B cell (primary cell): ENCODE measurements at regions not wholly inside any gene's neighbourhood (a gene's known extent, or its start where the extent isn't known, plus 50 kb on each side); places are given as distances from the start of the nearest gene placed in this dataset.

Experiments
- EZH2 ChIP-seq: IDR thresholded peaks from 2 replicates; pipeline ENCODE4 v1.6.1; 2012; ENCODE audit warnings: borderline replicate concordance, low read depth, mild to moderate bottlenecking, moderate library complexity, low read length; ENCODE audit not compliant: insufficient read depth, poor library complexity, severe bottlenecking
- TF ChIP-seq, protein P1 (sequence below): fragments of 200-600 bp; IDR thresholded peaks from one replicate; pipeline ENCODE4 v1.8.0; 2022; ENCODE audit warnings: antibody characterized with exemption, mild to moderate bottlenecking

DNA sequence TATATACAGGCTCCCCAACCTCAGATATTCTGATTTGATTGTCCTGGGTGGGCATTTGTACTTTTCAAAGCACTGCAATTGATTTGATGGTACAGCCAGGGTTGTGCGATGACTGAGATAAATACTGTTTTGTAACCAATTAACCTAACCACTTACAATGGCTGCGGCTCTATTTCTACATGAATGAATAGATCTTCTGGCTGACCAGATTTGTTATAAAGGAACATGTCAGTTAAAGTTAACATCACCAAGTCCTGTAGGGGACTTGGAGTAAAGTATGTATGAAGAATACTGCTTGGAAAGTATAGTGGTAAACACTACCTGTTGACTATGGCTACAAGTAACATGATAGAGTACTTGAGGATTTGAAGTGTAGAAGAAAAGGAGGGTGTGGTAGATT, 369.2 kb upstream of the JAG1 start:
- TF ChIP-seq EZH2: no peak
- TF ChIP-seq, protein P1, sequence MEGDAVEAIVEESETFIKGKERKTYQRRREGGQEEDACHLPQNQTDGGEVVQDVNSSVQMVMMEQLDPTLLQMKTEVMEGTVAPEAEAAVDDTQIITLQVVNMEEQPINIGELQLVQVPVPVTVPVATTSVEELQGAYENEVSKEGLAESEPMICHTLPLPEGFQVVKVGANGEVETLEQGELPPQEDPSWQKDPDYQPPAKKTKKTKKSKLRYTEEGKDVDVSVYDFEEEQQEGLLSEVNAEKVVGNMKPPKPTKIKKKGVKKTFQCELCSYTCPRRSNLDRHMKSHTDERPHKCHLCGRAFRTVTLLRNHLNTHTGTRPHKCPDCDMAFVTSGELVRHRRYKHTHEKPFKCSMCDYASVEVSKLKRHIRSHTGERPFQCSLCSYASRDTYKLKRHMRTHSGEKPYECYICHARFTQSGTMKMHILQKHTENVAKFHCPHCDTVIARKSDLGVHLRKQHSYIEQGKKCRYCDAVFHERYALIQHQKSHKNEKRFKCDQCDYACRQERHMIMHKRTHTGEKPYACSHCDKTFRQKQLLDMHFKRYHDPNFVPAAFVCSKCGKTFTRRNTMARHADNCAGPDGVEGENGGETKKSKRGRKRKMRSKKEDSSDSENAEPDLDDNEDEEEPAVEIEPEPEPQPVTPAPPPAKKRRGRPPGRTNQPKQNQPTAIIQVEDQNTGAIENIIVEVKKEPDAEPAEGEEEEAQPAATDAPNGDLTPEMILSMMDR: no peak
